GM19324 (cell line): ENCODE measurements at regions not wholly inside any gene's neighbourhood (a gene's known extent, or its start where the extent isn't known, plus 50 kb on each side); places are given as distances from the start of the nearest gene placed in this dataset.

Experiments
- ATAC-seq: cut with Tn5 transposase; IDR thresholded peaks from one replicate; pipeline ENCODE4 v1.9.1; 2021; ENCODE audit warnings: mild to moderate bottlenecking, moderate library complexity; ENCODE audit not compliant: unreplicated experiment, low FRiP score

DNA sequence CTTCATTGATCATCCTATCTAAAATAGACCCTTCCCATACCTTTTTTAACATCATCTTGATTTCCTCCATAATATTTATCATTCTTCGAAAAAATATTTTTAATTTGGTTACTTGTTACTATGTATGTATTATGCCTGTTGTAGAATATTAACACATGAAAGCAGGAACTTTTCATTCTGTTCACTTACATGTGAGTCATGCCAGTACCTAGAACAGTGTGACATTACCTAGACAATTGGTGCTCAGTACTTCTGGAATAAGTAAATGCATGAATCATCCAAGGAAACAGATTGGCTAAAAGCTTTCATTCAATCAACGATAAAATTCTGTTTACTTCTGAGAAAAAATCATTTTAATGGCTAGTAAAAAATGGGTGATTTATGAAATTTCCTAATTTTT lies 76.4 kb downstream of the CXXC4 start:
- no peak for ATAC-seq

DNA sequence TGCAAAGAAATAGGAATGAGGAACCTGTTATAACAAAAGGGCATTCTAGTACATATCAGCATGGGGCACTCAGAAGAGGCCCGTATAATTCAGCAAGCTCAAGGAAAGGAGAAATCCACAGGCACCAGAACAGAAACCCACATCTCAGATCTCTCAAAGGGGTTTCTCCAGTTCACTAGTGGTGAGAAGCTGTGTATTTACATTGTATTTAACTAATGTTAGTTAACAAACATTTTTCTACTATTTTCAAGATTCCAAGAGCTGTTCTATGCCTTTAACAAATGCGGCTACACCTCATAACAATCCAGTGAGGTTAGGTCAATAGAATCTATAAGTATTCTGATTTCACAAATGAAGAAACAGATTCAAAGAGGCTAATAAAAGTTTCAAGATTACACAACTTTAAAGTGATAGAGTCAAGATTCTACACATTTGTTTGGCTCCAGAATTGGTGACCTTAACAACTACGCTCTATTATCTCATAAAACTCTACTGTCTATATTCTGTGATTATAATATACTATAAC lies 77.3 kb downstream of the CXXC4 start:
- peak; percentile 10 for ATAC-seq

DNA sequence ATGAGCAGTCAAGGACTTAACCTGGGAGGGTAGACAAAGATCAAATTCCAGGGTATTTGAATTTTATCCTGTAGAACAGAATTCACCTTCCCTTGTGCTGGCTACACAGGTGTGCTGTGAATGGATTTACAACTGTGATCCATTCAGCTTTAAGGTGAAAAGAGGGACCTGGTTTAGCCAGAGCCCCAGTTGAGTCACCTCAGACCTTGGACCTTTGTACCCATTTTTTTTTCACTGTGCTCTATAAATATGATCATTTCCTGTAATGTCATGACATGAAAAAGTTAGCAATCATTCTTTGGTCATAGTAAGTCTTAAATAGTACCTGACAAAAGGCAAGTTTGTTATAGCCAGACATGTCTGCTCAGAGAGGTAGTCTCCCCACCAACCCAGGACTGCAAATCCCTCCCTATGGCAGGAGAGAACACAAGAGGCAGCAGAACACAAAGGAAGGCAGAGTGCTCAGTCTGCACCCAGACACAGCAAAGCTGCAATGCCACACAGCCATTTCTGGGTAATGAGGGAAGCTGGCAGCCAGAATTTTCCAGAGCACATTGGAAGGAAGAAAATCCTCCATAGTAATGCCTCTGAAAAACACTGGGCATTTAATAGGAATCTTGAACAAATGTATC lies 77.9 kb downstream of the CXXC4 start:
- peak; percentile 79 for ATAC-seq

DNA sequence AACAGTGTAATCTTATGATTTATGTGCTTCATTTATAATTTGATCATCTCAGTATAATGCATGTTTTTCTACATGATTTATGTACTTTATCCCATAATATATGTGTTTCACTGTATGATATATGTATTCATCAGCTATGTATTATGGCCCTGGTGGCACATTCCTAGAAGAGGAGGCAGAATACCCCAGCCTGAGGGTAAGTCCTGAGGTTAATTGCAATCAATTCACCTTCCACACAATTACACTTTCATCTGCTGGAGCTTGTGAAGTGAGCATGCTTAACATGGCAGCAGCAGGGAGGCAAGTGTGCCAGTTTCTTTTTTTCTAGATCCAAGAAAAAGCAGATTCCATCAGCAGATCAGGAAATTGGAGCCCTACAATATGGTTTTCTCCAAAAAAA lies 81.2 kb downstream of the CXXC4 start:
- ATAC-seq: no peak

DNA sequence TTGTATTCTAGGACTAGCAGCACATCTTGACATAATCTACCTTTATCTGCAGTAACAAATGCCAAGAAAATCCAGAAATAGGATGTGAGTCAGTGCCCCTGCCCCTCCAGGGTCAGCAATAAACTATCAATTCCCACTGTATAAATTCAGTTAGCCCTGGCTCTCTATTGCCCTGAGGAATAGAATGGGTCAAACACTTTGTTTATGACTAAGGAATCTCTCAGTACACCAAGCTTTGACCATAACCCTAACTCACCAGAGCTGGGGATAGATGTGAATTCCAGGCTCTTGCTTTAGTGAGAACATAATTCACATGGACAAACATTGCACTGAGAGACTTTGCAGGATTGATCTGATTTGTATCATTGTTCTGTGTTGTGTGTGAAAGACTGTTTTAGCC lies 82.3 kb downstream of the CXXC4 start:
- ATAC-seq: no peak

DNA sequence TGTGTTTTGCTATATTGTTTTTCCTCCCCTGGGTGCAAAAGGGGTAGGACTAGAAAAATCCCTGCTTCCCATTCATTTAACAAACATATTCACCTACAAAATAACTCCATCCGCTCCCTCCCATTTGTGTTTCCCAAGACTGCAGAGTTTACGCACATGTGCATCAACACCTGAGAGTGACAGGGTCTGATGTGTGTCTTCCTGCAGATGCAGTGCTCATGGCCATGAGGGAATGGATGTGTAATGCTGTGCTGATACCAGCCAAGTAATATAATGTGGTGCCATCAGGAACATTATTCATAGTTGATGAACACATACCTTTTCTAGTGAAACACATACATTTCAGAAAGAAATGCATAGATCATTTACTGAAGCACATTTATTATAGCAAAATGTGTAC lies 83.2 kb downstream of the CXXC4 start:
- ATAC-seq: no peak

DNA sequence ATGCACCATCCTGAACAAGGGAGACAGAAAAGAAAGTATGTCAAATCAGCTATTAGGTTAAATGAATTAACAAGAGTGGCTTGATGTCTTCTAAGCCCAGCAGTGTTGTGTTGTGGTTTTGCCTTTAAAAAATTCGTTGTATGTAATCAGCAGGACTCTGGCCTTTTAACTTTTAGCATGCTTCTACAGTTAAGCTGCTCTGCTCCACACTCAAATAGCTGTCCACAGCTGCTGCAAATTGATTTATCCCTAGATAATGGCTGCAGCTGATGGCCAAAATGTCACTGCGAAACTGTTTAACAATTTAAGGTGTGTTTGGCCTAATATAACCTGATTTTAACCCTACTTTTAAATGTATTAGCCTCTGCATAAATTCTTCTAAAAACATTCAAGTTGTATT lies 85.8 kb downstream of the CXXC4 start:
- no peak for ATAC-seq

DNA sequence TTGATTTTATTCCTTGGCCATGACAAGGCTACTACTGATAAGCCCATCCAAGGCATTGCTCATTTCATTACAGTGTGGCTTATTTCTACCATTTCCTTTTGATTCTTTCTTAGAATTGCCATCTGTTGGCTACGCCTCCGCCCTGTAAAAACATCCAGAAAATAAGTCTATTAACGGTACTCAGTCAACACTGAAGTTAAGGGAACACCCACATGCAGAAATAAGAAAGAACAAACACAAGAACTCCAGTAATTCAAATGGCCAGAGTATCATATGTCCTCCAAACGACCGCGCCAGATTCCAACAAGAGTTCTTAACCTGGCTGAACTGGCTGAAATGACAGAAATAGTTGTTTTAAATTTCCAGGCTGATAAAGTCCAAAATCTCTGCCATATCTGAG lies 90.3 kb downstream of the CXXC4 start:
- no peak for ATAC-seq

DNA sequence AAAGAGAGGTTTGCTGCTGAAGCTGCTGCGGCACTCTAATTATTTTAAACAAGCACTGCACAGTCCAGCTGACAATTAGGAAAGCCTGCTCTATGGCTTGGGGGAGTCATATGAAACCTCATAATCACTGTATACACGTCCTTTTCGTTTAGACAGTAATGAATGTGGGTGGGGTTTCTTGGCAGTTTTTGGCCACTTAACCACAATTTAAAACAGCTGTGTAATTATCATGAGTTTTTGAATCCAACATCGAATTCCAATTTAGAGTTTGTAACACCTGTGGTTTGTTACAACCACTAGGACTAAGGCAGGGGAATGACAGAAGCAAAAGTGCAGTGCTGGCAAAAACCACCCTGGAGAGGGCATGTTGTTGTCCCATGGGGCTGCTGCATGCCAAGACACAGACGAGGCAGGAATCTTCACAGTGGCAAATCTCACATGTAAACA lies 99.5 kb downstream of the CXXC4 start:
- ATAC-seq: no peak

DNA sequence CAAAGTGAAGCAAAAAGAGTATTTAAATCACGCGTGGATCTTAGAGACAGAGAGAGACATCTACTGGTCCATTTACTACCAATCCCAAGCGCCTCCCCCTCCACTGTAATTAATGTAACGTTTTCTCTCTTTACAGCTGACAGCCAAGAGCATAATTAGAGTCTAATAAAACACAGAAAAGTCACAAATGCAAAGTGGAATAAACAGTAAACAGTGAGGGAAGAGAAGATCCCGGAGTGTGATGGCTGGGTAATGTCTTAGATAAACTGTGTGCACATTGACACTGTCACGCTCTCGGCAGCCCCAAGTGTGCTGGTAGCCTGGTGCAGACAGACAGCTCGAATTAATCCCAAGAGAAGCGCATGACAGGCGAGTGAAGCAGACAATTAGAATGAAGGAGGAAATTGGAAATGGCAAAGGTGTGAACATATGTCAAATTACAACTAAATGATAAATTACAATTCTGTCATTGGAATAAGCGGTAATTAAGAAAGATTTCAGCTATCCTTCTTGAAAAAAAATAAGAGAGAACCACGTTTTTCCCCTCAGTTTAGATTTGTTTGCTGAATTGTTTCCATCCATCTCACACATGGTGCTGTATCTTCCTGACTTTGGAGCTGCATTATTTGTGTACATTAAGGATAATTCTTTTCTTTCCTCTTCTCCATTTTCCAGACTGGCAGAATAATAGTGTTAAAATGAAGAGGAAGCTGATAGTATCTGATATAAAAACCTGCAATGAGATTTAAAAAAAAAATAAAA lies 100.1 kb downstream of the CXXC4 start:
- ATAC-seq: no peak

DNA sequence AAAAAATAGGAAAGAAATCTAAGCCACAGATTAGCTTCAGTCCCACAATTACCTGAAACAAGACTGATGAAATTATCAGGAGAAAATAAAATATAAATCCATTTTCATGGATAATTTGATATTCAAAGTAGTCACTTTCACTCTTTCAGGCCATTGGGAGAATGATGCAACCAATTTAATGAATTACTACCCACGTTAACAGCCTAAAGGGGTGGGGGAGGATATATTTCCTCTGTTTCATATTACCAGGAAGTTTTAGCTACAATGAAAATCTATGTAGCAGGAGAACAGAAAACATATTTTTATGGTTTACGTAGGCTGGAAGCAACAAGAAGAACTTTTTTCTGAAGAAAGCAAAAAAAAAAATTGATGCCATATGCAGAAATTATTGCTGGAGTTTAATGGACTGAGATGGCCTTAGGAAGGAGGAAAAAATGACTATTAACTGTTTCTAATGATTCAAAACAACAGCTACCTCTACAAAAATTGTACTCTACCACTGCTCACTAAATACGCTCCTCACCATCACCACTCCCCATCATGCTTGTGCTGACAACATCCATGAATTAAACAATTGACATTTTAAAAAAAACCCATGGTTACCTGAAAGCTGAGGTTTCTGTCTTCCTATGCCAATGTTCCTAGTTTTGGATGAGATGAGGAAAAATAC lies 100.9 kb downstream of the CXXC4 start:
- ATAC-seq: no peak

DNA sequence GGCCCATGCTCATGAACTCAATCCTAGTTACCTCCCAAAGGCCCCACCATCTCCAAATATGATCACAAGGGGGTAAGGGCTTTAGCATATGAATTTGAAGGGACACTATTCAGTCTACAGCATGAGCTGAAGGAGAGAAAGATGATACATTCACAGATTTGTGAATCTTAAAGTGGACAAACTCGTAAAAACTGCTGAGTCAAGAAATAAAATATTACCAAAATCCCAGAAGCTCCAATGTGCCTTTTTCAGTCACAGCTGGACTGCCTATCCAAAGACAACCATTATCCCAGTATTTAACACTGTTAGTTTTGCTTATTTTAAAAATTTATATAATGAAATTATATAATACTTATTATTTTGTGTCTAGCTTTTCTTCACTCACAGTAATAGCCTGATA lies 109.0 kb downstream of the CXXC4 start:
- ATAC-seq: no peak

DNA sequence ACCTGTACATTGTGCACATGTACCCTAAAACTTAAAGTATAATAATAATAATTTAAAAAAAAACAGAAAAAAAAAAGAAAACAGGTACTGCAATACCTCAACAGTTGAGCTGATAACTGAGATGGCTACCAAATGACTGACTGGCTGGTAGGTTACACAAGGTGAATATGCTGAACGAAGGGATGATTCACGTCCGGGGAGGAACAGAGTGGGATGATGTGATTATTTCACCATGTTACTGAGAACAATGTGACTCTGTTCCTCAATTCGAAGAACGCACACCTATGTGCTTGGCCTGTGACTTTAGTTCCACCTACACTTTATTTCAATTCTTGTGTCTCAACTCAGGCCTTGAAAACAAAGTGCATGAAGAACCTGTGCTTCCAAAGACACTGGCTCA lies 111.7 kb downstream of the CXXC4 start:
- no peak for ATAC-seq

DNA sequence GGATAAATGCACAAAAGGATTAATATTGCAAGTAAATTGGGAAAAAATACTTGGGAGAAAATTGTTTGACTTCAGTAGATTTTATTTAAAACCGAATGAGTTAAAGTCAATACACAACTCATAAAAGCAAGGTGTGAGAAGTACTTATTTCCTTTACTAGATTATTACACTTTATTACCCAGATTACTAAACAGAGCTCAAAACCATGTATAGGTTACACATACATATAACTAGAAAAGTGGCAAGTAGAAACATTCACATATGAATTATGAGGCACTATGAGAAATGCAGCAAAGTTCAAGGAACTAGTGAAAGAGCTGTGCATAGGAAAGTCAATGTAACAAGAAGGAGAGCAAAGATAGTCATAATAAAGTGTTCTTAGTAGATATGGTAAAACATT lies 113.0 kb downstream of the CXXC4 start:
- no peak for ATAC-seq

DNA sequence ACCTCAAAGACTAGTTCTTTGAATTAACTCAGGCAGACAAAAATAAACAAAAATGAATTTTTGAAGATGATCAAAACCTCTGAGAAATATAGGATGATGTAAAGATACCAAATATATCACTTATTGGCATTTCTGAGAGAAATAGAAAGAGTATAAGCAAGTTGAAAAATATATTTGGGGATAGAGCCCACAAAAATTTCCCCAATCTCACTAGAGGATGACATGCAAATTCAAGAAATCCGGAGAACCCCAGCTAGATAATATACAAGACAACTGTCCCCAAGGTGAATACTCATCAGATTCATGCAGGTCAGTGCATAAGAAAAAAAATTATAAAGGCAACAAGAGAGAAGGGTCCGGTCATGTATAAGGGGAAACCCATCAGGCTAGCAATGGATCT lies 129.1 kb downstream of the CXXC4 start:
- no peak for ATAC-seq

DNA sequence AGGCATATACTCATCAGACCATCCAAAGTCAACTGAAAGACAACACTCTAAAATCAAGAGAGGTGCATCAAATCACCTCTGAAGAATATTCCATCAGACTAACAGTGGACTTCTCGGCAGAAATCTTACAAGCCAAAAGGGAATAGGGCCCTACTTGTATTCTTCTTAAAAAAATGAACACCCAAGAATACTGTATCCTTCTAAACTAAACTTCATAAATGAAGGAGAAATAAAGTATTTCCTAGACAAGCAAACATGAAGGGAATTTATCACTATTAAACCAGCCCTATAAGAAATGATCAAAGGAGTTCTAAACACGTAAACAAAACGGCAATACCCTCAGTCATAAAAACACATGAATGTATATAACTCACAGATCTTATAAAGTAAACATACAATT lies 141.2 kb downstream of the CXXC4 start:
- ATAC-seq: no peak

DNA sequence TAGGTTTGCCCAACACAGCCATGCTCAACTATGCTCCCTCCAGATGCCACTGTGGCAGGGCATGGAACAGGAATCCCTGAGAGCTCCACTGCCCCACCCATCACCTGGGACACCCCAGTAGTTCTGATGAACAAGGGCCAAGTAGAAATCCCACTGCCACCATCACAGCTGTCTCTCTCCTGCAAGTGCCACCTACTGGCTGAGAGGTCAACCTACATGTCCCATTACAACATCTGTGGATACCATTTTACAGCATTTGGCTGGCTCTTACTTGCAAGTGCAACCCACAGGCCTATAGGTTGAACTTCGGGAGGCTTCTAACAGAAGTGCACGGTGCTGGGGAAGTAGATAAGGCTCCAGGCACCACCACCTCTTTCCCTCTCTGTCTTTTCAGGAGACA lies 142.5 kb downstream of the CXXC4 start:
- ATAC-seq: no peak

DNA sequence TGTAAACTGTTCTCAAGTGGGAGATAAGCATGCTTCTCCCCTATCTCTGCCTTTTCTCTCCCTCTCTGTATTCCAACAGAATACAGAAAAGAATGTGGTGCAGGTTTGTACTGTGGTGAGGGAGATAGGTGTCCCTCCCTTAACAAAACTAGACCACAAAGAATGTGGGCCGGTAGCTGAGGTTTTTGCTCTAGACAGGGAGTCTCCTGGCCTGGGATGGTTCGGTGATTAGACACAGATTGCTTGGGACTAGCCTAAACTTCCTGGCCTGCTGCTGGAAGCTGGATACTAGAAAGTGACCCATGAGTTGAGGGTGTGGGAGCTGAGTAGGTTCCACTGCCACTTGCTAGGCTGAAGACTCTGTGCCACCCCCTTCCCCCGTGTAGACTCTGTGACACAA lies 143.0 kb downstream of the CXXC4 start:
- no peak for ATAC-seq

DNA sequence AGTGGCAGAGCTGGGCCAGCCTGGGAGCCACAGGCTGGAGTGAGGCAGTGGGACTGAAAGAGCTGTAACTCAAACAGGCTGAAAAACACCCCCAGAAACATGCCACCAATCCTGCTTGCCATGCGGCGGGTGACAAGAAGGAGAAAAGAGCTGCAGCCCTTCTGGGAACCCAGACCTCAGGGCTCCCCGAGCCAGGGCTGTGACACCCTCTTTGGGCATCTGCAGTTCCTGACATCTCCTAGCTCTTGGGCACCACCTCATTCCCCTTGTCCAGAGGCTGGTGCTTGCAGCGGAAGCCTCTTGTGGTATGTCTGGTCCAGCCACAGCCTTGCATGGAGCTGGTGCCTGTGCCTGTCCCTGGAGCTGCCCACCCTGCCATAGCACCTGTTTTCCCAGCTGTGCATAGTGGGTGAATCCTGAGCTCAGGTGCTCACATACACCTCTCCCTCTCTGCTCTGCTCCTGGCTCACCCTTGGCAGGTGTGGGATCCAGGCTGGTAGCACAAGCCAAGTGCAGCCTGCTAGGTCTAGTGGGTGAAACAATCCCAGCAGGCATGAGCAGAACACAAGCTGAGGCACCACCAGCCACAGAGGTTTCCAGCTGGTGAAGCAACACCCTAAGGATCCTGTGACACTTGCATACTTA lies 149.0 kb downstream of the CXXC4 start:
- no peak for ATAC-seq

DNA sequence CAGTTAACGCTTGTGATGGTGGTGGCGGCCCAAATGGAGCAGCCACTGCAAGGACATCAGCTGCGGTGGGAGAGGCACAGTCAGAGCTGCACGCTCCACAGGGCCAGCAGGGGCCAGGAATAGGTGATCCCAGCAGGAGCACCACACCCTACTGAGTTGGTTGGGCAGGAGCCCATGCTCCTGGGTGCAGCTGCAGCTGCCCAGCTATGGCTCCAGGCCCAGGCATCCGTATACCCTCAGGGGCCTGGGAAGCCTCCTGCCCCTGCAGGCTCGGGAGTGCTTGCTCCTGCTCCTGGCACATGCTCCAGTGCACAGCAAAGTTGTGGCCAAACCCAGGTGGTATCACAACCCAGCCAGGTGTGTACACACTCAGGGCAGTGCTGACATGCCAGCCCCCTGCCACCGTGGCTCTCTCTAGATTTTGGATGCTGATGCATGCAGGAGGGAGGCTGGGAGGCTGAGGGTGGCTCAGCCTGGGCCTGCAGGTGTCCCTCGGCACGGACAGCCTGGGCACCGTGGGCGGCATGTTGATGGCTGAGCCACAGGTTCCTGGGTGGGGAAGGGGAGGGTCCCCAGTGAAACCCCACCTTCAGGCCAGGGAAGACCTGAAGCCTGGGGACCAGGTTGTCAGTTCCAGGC lies 150.2 kb downstream of the CXXC4 start:
- ATAC-seq: no peak

DNA sequence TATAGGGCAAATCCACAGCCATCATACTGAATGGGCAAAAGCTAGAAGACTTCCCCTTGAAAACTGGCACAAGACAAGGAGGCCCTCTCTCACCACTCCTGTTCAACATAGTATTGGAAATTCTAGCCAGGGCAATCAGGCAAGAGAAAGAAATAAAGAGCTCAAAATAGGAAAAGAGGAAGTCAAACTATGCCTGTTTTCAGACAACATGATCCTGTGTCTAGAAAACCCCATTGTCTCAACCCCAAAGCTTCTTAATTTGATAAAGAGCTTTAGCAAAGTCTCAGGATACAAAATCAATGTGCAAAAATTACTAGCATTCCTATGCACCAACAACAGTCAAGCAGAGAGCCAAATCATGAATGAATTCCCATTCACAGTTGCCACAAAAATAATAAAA lies 160.3 kb downstream of the CXXC4 start:
- ATAC-seq: no peak
